SK-N-MC (cell line): ENCODE measurements at regions not wholly inside any gene's neighbourhood (a gene's known extent, or its start where the extent isn't known, plus 50 kb on each side); places are given as distances from the start of the nearest gene placed in this dataset.

Source experiments
- DNase-seq: peaks from one replicate; pipeline ENCODE4 v3.0.0-alpha.2; 2011; ENCODE audit warnings: low read depth, low spot score
- H3K27ac ChIP-seq: fragments of 200-600 bp; sonication (generic); 2 replicates; pipeline ENCODE4 v1.5.1; 2016; ENCODE audit warnings: mixed run types
- H3K36me3 ChIP-seq: fragments of 200-600 bp; sonication (generic); 2 replicates; pipeline ENCODE4 v1.6.1; 2017; ENCODE audit warnings: antibody characterized with exemption, low read length, mixed read lengths; ENCODE audit not compliant: insufficient read depth
- H3K4me3 ChIP-seq: fragments of 200-600 bp; sonication (generic); 2 replicates; pipeline ENCODE4 v1.5.1; 2016
- H3K9ac ChIP-seq: fragments of 200-600 bp; sonication (generic); 2 replicates; pipeline ENCODE4 v1.8.0; 2017; ENCODE audit warnings: mixed run types, mixed read lengths; ENCODE audit not compliant: insufficient read length
- H3K9me3 ChIP-seq: fragments of 200-600 bp; sonication (generic); 2 replicates; pipeline ENCODE4 v1.6.1; 2017; ENCODE audit warnings: low read depth, mild to moderate bottlenecking, antibody characterized with exemption, low read length, moderate library complexity, mixed read lengths
- EZH2 ChIP-seq: fragments of 200-600 bp; sonication (generic); IDR thresholded peaks from one replicate; pipeline ENCODE4 v1.6.1; 2017; ENCODE audit warnings: antibody characterized with exemption
- FOXP2 ChIP-seq: optimal IDR thresholded peaks from 2 replicates; pipeline ENCODE3; 2011; ENCODE audit warnings: mild to moderate bottlenecking, moderate library complexity; ENCODE audit not compliant: insufficient read depth; ENCODE audit errors: extremely low read length, control extremely low read depth
- POLR2AphosphoS5 ChIP-seq: IDR thresholded peaks from 2 replicates; pipeline ENCODE4 v1.6.1; 2012; ENCODE audit warnings: mild to moderate bottlenecking, low read depth, low read length, borderline replicate concordance

GRCh38 chr13:29993196-29993595, 142.8 kb upstream of the UBL3 start:
- Histone ChIP-seq H3K27ac (no peak overlapping the region), H3K36me3 (no peaks in the 10 kb centered on the region), H3K9me3 (no peaks in the 10 kb centered on the region), H3K9ac (no peak overlapping the region), H3K4me3 (no peak overlapping the region)
- TF ChIP-seq EZH2, result no peak
- TF ChIP-seq POLR2AphosphoS5, result no peak
- TF ChIP-seq FOXP2, result no peak
- DNase-seq, result no peak

- no peak for TF ChIP-seq EZH2
- no peak for TF ChIP-seq FOXP2
- no peak for TF ChIP-seq POLR2AphosphoS5
- H3K9me3 ChIP-seq, result no peaks in the 10 kb centered on the region
- no peak overlapping the region for H3K4me3 ChIP-seq
- no peak for DNase-seq
- no peak overlapping the region for H3K9ac ChIP-seq
- no peaks in the 10 kb centered on the region for H3K36me3 ChIP-seq
- H3K27ac ChIP-seq, result no peak overlapping the region
Observed at GRCh38 chr13:29991343-29991742, 140.9 kb upstream of the UBL3 start.

GRCh38 chr13:29987340-29987739, 136.9 kb upstream of the UBL3 start:
- no peak overlapping the region for H3K4me3 ChIP-seq
- no peaks in the 10 kb centered on the region for H3K36me3 ChIP-seq
- H3K9me3 ChIP-seq, result no peaks in the 10 kb centered on the region
- H3K9ac ChIP-seq, result no peak overlapping the region
- DNase-seq, result no peak
- no peak overlapping the region for H3K27ac ChIP-seq
- no peak for TF ChIP-seq EZH2
- TF ChIP-seq POLR2AphosphoS5, result no peak
- no peak for TF ChIP-seq FOXP2

- no peak for TF ChIP-seq EZH2
- H3K9me3 ChIP-seq, result no peaks in the 10 kb centered on the region
- no peak overlapping the region for H3K4me3 ChIP-seq
- no peak overlapping the region for H3K9ac ChIP-seq
- H3K27ac ChIP-seq, result no peak overlapping the region
- no peak for DNase-seq
- no peaks in the 10 kb centered on the region for H3K36me3 ChIP-seq
Observed at GRCh38 chr13:29980339-29980738, 129.9 kb upstream of the UBL3 start.

- no peak for TF ChIP-seq EZH2
- TF ChIP-seq POLR2AphosphoS5, result no peak
- no peak for TF ChIP-seq FOXP2
- H3K4me3 ChIP-seq, result no peak overlapping the region
- H3K36me3 ChIP-seq, result no peaks in the 10 kb centered on the region
- no peak overlapping the region for H3K9ac ChIP-seq
- H3K9me3 ChIP-seq, result no peaks in the 10 kb centered on the region
- DNase-seq, result no peak
- no peak overlapping the region for H3K27ac ChIP-seq
Observed at GRCh38 chr13:29978211-29978610, 127.8 kb upstream of the UBL3 start.

GRCh38 chr13:29977476-29978120, 127.2 kb upstream of the UBL3 start:
- no peak for DNase-seq
- Histone ChIP-seq H3K9me3 (no peaks in the 10 kb centered on the region), H3K9ac (no peak overlapping the region), H3K4me3 (no peak overlapping the region), H3K36me3 (no peaks in the 10 kb centered on the region), H3K27ac (no peak overlapping the region)
- no peak for TF ChIP-seq FOXP2
- no peak for TF ChIP-seq POLR2AphosphoS5
- TF ChIP-seq EZH2, result no peak

- H3K27ac ChIP-seq, result no peak overlapping the region
- no peak for DNase-seq
- H3K9ac ChIP-seq, result no peak overlapping the region
- H3K36me3 ChIP-seq, result no peaks in the 10 kb centered on the region
- TF ChIP-seq EZH2 (no peak), FOXP2 (no peak), POLR2AphosphoS5 (no peak)
- no peaks in the 10 kb centered on the region for H3K9me3 ChIP-seq
- no peak overlapping the region for H3K4me3 ChIP-seq
Observed at GRCh38 chr13:29976535-29976934, 126.1 kb upstream of the UBL3 start.

- no peak for TF ChIP-seq EZH2
- no peak for TF ChIP-seq POLR2AphosphoS5
- no peak for TF ChIP-seq FOXP2
- no peak overlapping the region for H3K9ac ChIP-seq
- H3K27ac ChIP-seq, result no peak overlapping the region
- no peak overlapping the region for H3K4me3 ChIP-seq
- H3K9me3 ChIP-seq, result no peaks in the 10 kb centered on the region
- H3K36me3 ChIP-seq, result no peaks in the 10 kb centered on the region
- DNase-seq, result no peak
Observed at GRCh38 chr13:29975283-29975682, 124.9 kb upstream of the UBL3 start.

GRCh38 chr13:29969286-29969685, 118.9 kb upstream of the UBL3 start:
- TF ChIP-seq POLR2AphosphoS5, result no peak
- no peak for TF ChIP-seq FOXP2
- TF ChIP-seq EZH2, result no peak
- Histone ChIP-seq H3K9me3 (no peaks in the 10 kb centered on the region), H3K4me3 (no peak overlapping the region), H3K27ac (no peak overlapping the region), H3K9ac (no peak overlapping the region), H3K36me3 (no peaks in the 10 kb centered on the region)
- no peak for DNase-seq
